KBM-7 (cell line): ENCODE measurements at regions not wholly inside any gene's neighbourhood (a gene's known extent, or its start where the extent isn't known, plus 50 kb on each side); places are given as distances from the start of the nearest gene placed in this dataset.

Experiments used
- DNase-seq: peaks from one replicate; pipeline ENCODE4 v3.0.0-alpha.2; 2015
- in situ Hi-C: fragments of 300-500 bp; cut with MboI; formaldehyde crosslinking; loops from 2 replicates; pipeline ENCODE4 v1.14.3; 2020; ENCODE audit warnings: low sequenced_read_pairs, low pct_unique_long_range_greater_than_20kb, mixed read lengths

GRCh38 chr6:6803180-6803977 lies 214.9 kb downstream of the LY86 start:
- DNase-seq, result no peak
- in situ Hi-C loops, result no loop called here

GRCh38 chr6:6804843-6805615 lies 216.5 kb downstream of the LY86 start:
- no peak for DNase-seq
- in situ Hi-C loops, result no loop called here

GRCh38 chr6:6806844-6807518 lies 218.5 kb downstream of the LY86 start:
- peak; percentile 81 for DNase-seq
- in situ Hi-C loops, result no loop called here

GRCh38 chr6:6808343-6808742 lies 219.8 kb downstream of the LY86 start:
- DNase-seq, result no peak
- in situ Hi-C loops, result no loop called here

- no peak for DNase-seq
- in situ Hi-C loops, result no loop called here
Observed at GRCh38 chr6:6808915-6809314, 220.4 kb downstream of the LY86 start.

- no peak for DNase-seq
- in situ Hi-C loops, result no loop called here
Observed at GRCh38 chr6:6810727-6811126, 222.2 kb downstream of the LY86 start.

- no peak for DNase-seq
- in situ Hi-C loops, result no loop called here
Observed at GRCh38 chr6:6811128-6812009, 222.8 kb downstream of the LY86 start.

GRCh38 chr6:6812427-6812826 lies 223.9 kb downstream of the LY86 start:
- in situ Hi-C loops, result no loop called here
- DNase-seq, result no peak

GRCh38 chr6:6815732-6816131 lies 227.2 kb downstream of the LY86 start:
- DNase-seq, result no peak
- in situ Hi-C loops, result no loop called here

GRCh38 chr6:6816716-6817115 lies 228.2 kb downstream of the LY86 start:
- in situ Hi-C loops, result no loop called here

GRCh38 chr6:6818078-6818639 lies 229.6 kb downstream of the LY86 start:
- in situ Hi-C loops, result no loop called here
- no peak for DNase-seq

More at GRCh38 chr6:6816716-6817115, 228.2 kb downstream of the LY86 start:
- no peak for DNase-seq

GRCh38 chr6:6820641-6821238 lies 232.2 kb downstream of the LY86 start:
- DNase-seq, result no peak
- in situ Hi-C loops, result no loop called here

GRCh38 chr6:6821639-6822261 lies 233.2 kb downstream of the LY86 start:
- in situ Hi-C loops, result no loop called here
- no peak for DNase-seq

GRCh38 chr6:6823030-6823429 lies 234.5 kb downstream of the LY86 start:
- in situ Hi-C loops, result no loop called here
- no peak for DNase-seq

GRCh38 chr6:6823568-6824224 lies 235.2 kb downstream of the LY86 start:
- peak; percentile 42 for DNase-seq
- in situ Hi-C loops, result no loop called here

GRCh38 chr6:6824381-6824780 lies 235.9 kb downstream of the LY86 start:
- DNase-seq, result no peak
- in situ Hi-C loops, result no loop called here

- no peak for DNase-seq
- in situ Hi-C loops, result no loop called here
Observed at GRCh38 chr6:6825193-6825784, 236.8 kb downstream of the LY86 start.
